GM19463 (cell line): ENCODE measurements at regions not wholly inside any gene's neighbourhood (a gene's known extent, or its start where the extent isn't known, plus 50 kb on each side); places are given as distances from the start of the nearest gene placed in this dataset.
"Not testable (repeated sequence)": the region's sequence is repeated elsewhere in the genome, so short reads cannot be mapped to it uniquely, and the experiment has no call there.

Experiments
- ATAC-seq: cut with Tn5 transposase; IDR thresholded peaks from one replicate; pipeline ENCODE4 v1.9.1; 2021; ENCODE audit warnings: mild to moderate bottlenecking, moderate library complexity; ENCODE audit not compliant: unreplicated experiment

GRCh38 chr7:114293289-114294012 is 121.2 kb upstream of the FOXP2 start:
- no peak for ATAC-seq

- no peak for ATAC-seq
Measured at GRCh38 chr7:114279901-114280300, 134.7 kb upstream of the FOXP2 start.

GRCh38 chr7:114273218-114273617 is 141.4 kb upstream of the FOXP2 start:
- no peak for ATAC-seq

DNA sequence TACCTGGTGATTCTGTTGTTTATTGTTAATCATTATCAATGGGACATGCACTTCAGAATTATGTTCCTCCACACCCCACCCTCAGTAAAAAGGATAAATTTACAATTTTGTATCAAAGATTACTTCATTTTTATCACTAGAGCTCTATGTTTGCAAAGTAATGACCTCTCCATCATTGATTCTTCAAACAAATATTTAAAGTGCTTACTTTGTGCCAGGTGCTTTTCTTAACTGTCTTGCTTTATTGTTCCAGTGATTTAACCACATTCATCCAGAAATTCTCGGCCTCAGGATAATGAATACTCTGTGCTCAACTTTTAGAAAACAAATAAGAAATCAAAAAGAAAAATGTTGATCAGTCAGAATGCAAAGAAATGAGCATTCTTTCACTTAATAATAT is 144.9 kb upstream of the FOXP2 start:
- no peak for ATAC-seq

DNA sequence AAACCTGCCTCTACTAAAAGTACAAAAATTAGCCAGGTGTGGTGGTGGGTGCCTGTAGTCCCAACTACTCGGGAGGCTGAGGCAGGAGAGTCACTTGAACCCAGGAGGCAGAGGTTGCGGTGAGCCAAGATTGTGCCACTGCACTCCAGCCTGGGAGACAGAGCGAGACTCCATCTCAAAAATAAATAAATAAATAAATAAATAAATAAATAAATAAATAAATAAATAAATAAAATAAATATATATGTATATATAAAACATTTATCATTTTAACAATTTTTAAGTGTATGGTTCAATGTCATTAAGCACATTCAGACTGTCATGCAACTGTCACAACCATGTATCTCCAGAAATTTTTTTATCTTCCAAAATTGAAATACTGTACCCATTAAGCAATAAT is 147.1 kb upstream of the FOXP2 start:
- not testable (repeated sequence) for ATAC-seq

DNA sequence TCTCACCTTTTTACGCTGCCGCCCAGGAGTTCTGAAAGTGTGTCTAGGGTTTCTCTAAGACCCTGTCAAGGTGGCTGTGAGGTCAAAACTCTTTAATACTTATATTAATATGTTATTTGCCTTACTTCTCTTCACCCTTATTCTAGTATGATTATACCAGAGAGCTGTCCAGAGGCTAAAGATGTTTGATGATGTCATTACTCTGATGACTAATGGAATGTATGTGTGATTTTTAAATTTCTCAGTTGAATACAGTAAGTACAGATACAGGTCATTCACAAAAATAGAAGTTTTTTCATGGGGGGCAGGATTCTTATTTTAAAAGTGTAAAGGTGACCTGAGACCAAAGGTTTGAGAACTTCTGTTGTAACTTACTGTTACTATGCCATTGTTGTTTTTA is 150.6 kb upstream of the FOXP2 start:
- ATAC-seq: no peak

GRCh38 chr7:114263219-114263618 is 151.4 kb upstream of the FOXP2 start:
- no peak for ATAC-seq

- ATAC-seq: no peak
Measured at GRCh38 chr7:114255404-114255841, 159.2 kb upstream of the FOXP2 start.

DNA sequence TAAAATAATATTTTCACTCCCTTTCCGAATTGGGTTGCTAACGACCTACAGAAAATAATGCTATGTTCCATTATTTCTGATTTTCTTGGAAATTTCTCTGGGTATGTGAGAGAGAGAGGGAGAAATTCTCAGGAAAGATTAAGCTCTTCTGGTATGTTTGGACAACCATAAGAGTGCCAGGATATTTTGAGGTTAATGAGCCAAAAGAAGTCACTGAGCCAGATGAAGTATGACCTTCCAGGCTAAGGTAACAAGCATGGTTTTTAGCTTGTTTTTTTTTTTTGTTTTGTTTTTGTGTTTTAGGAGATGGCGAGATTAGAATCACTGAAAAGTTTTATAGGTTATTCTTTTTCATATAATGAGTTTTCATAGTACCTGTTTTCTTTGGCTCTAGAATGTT is 171.0 kb upstream of the FOXP2 start:
- ATAC-seq: no peak

- ATAC-seq: no peak
Measured at GRCh38 chr7:114242992-114243507, 171.6 kb upstream of the FOXP2 start.

- ATAC-seq: no peak
Measured at GRCh38 chr7:114229246-114229645, 185.4 kb upstream of the FOXP2 start.

DNA sequence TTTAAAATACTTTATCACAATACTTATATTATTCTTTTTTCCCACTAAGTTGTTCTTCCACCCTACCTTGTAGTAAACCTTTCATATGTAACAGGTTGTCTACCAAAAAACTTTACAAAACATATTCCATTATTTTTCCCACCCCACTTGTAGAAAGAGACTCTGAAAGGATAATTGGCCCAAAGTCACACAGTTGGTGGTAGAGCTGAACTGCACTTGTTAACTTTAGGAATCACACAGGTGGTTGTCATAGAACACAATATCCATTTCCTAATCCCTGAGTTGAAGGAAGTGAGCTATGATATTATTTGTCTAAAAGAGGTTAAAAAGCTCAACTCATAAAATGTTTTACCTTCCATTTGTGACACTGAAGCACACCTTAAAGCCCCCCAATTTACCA is 188.8 kb upstream of the FOXP2 start:
- ATAC-seq: no peak

- no peak for ATAC-seq
Measured at GRCh38 chr7:114218283-114218682, 196.3 kb upstream of the FOXP2 start.

DNA sequence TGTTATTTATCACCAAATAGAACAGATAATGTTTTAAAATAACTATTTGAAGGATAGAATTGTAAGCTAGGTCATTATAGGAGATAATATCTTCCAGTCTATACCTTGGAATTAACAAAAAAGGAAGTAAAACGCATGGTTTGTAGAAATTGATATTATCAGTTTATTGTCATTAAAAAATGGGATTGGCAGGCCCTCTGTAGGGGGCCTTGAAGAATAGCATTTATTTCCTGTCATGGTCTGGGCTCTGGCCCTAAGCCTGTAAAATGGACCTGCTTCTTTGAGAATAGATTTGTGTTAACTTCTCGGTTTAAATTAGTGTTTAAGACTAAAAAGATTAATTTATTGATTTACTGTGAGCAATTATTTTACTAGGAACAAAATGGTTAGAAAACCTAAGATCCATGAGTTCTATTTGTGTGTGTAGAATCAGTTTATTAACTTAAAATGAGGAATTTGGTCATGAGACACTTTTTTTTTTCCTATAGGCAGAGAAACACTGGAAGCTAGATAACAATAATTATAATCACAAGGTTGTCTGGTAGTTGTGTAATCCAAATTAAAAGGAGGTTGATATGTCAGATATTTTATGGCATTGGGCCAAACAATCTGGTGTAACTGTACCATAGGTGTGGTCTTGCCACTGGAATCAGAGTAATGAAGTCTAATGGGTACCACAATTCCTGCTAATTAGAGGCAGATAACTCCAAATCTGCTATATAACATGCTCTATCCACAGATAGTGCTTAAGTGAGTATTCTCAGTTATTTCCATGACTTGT is 197.4 kb upstream of the FOXP2 start:
- ATAC-seq: no peak

DNA sequence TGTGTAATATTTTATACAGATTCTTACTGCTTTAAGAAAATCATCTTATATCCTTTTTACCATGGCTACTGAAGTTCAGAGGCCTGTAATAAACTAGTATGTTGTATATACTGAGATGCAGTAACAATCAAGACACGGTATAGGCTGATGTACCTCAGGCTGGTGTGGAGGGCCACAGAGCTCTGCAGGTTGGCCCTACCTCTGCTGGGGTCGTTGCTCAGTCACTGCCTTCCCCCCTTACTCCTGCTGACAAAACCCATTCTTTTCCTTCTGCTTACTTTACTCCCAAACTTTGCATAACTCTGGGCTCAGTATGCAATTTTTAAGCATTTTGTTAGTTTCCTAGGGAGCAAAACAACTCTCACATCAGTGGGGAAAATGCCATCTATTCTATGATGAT is 200.1 kb upstream of the FOXP2 start:
- no peak for ATAC-seq

GRCh38 chr7:114212721-114213429 is 201.7 kb upstream of the FOXP2 start:
- no peak for ATAC-seq

- no peak for ATAC-seq
Measured at GRCh38 chr7:114209968-114210367, 204.6 kb upstream of the FOXP2 start.

DNA sequence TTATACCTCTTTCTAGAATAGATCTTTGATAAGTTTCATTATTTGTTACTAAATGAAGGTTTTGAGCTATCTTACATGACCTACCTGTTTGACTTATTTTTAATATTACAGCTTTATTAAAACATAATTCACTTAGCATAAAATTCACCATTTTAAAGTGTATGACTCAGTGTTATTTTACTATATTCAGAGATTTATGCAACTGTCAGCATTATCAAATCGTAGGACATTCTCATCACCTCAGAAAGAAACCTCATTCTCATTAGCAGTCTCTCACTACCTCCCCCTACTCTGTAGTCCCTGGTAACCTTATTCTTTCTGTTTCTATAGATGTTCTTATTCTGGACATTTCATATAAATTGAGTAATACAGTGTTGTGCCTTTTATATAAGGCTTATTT is 207.9 kb upstream of the FOXP2 start:
- no peak for ATAC-seq

GRCh38 chr7:114196517-114196916 is 218.1 kb upstream of the FOXP2 start:
- no peak for ATAC-seq

GRCh38 chr7:114190387-114190786 is 224.2 kb upstream of the FOXP2 start:
- ATAC-seq: no peak

- ATAC-seq: no peak
Measured at GRCh38 chr7:114183311-114184088, 231.1 kb upstream of the FOXP2 start.
